BE2C (cell line): ENCODE measurements at regions not wholly inside any gene's neighbourhood (a gene's known extent, or its start where the extent isn't known, plus 50 kb on each side); places are given as distances from the start of the nearest gene placed in this dataset.

Experiments
- DNase-seq: peaks from one replicate; pipeline ENCODE4 v3.0.0-alpha.2; 2020
- H3K27me3 ChIP-seq: fragments of 250-450 bp; sonication (Bioruptor Pico); 2 replicates; pipeline ENCODE4 v1.5.1; 2020; ENCODE audit warnings: mild to moderate bottlenecking
- H3K36me3 ChIP-seq: fragments of 250-450 bp; sonication (Bioruptor Pico); 2 replicates; pipeline ENCODE4 v1.5.1; 2020; ENCODE audit warnings: mild to moderate bottlenecking
- H3K4me1 ChIP-seq: fragments of 250-450 bp; sonication (Bioruptor Pico); 2 replicates; pipeline ENCODE4 v1.5.1; 2020
- H3K4me3 ChIP-seq: 2 replicates; pipeline ENCODE4 v1.5.1; 2011; ENCODE audit warnings: low read depth, low read length
- H3K9me3 ChIP-seq: fragments of 250-450 bp; sonication (Bioruptor Pico); 2 replicates; pipeline ENCODE4 v1.5.1; 2020
- CTCF ChIP-seq: IDR thresholded peaks from 2 replicates; pipeline ENCODE4 v1.5.1; 2012; ENCODE audit warnings: mild to moderate bottlenecking, low read depth, low read length

GRCh38 chr9:87211669-87212068 is 264.4 kb upstream of the GAS1 start:
- H3K36me3 ChIP-seq, result no peaks in the 10 kb centered on the region
- no peak for DNase-seq
- no peaks in the 10 kb centered on the region for H3K27me3 ChIP-seq
- H3K9me3 ChIP-seq, result no peaks in the 10 kb centered on the region
- H3K4me3 ChIP-seq, result no peak overlapping the region
- H3K4me1 ChIP-seq, result no peaks in the 10 kb centered on the region
- no peak for TF ChIP-seq CTCF

- no peaks in the 10 kb centered on the region for H3K27me3 ChIP-seq
- TF ChIP-seq CTCF, result no peak
- H3K9me3 ChIP-seq, result no peaks in the 10 kb centered on the region
Measured at GRCh38 chr9:87212605-87213021, 265.3 kb upstream of the GAS1 start.

DNA sequence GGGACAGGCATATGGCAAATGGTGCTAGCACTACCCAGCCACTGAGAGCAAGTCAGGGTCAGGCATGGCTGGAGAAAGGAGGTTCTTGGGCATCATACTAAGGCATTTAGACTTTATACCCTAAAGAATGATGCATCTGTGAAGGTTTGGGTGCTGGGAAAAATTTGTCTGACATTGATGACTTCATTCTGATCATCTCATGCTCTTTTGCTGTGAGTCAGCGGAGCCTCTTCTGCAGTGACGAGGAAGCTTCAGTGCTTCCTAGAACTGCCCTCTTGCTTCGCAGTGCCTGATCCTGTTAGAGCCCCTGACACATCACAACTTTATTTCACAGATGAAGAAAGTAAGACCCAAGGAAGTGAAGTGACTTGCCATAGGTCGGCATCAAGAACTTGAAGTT is 266.6 kb upstream of the GAS1 start:
- H3K27me3 ChIP-seq, result no peaks in the 10 kb centered on the region
- H3K9me3 ChIP-seq, result no peaks in the 10 kb centered on the region
- no peak for TF ChIP-seq CTCF
- DNase-seq, result no peak
- H3K4me1 ChIP-seq, result no peaks in the 10 kb centered on the region
- H3K36me3 ChIP-seq, result no peaks in the 10 kb centered on the region
- H3K4me3 ChIP-seq, result no peak overlapping the region

More at GRCh38 chr9:87212605-87213021, 265.3 kb upstream of the GAS1 start:
- Histone ChIP-seq H3K36me3 (no peaks in the 10 kb centered on the region), H3K4me3 (no peak overlapping the region), H3K4me1 (no peaks in the 10 kb centered on the region)
- DNase-seq, result no peak

DNA sequence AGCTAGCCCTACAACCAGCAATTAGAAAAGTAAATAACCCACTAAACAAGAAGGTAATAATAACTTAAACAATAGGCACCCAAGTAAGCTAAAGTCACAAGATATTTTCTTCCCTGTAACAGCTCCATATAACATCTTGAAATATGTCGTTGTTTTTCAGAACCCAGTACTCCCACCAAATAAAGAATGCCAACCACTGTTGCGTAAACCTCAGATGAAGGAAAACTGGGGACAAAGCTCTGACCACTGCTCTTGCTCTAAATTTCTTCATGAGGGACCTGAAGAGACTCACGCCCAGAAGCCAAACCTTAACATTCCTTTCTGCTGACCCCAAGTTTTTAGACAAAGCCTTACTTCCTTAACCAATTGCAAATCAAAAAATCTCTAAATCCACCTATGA is 267.7 kb upstream of the GAS1 start:
- Histone ChIP-seq H3K27me3 (no peaks in the 10 kb centered on the region), H3K4me1 (no peaks in the 10 kb centered on the region), H3K36me3 (no peaks in the 10 kb centered on the region), H3K9me3 (no peaks in the 10 kb centered on the region), H3K4me3 (no peak overlapping the region)
- no peak for TF ChIP-seq CTCF
- DNase-seq, result no peak

GRCh38 chr9:87216036-87216435 is 268.7 kb upstream of the GAS1 start:
- DNase-seq, result no peak
- no peaks in the 10 kb centered on the region for H3K4me1 ChIP-seq
- H3K4me3 ChIP-seq, result no peak overlapping the region
- no peaks in the 10 kb centered on the region for H3K9me3 ChIP-seq
- no peaks in the 10 kb centered on the region for H3K27me3 ChIP-seq
- H3K36me3 ChIP-seq, result no peaks in the 10 kb centered on the region
- no peak for TF ChIP-seq CTCF

- H3K27me3 ChIP-seq, result no peaks in the 10 kb centered on the region
- no peak for TF ChIP-seq CTCF
- no peaks in the 10 kb centered on the region for H3K36me3 ChIP-seq
Measured at GRCh38 chr9:87216897-87217455, 269.7 kb upstream of the GAS1 start.

More at GRCh38 chr9:87216897-87217455, 269.7 kb upstream of the GAS1 start:
- H3K9me3 ChIP-seq, result no peaks in the 10 kb centered on the region
- H3K4me1 ChIP-seq, result no peaks in the 10 kb centered on the region
- H3K4me3 ChIP-seq, result no peak overlapping the region
- no peak for DNase-seq
